Fibroblast of gingiva (primary cell): ENCODE measurements at regions not wholly inside any gene's neighbourhood (a gene's known extent, or its start where the extent isn't known, plus 50 kb on each side); places are given as distances from the start of the nearest gene placed in this dataset.
"Not testable (repeated sequence)": the region's sequence is repeated elsewhere in the genome, so short reads cannot be mapped to it uniquely, and the experiment has no call there.

Source experiments
- DNase-seq: peaks from one replicate; pipeline ENCODE4 v3.0.0-alpha.2; 2011; ENCODE audit warnings: low read depth

GRCh38 chr17:14423156-14423555 is 122.3 kb downstream of the HS3ST3B1 start:
- DNase-seq = not testable (repeated sequence)

DNA sequence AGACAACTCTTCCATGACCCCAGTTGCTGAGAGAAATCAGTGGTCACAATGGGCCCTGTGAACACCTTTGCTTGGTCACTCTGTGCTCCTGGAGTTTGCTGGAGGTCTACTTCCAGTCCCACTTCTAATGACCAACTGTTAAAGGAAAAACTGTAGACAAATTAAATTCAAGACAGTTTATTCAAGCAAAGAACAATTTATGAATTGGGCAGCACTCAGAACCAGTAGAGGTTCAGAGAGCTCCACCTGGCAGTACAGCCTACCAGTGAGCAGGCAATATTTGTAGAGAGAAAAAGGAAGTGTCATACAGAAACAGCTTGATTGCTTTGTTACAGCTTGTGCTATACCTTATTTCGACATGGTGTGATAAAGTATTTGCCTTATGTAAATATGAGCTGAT is 116.5 kb downstream of the HS3ST3B1 start:
- DNase-seq = no peak

- no peak for DNase-seq
Measured at GRCh38 chr17:14409292-14409691, 108.4 kb downstream of the HS3ST3B1 start.

DNA sequence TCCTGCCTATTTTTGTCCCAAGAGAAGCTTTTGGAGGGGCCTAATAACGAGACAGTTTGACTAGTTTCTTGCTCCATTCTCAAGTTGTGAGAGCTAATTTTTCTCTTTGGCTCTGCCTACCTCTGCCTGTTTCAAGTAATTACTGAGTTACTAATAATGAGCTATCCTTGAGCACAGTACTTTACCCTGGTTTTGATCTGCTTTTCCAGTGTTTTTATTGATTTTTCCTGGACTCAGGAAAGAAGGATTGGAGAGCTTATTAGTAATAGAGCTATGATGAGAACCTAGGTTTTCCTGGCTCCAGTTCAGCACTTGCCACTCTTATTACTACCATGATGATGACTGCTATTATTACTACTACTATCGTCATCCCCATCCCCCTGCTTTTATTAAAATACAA is 106.7 kb downstream of the HS3ST3B1 start:
- DNase-seq = no peak

- no peak for DNase-seq
Measured at GRCh38 chr17:14405189-14405588, 104.3 kb downstream of the HS3ST3B1 start.
